HG03097 (cell line): ENCODE measurements at regions not wholly inside any gene's neighbourhood (a gene's known extent, or its start where the extent isn't known, plus 50 kb on each side); places are given as distances from the start of the nearest gene placed in this dataset.
A peak's percentile ranks its signal among the peaks of the same experiment; 100 is the strongest.

Experiments used
- ATAC-seq: cut with Tn5 transposase; IDR thresholded peaks from one replicate; pipeline ENCODE4 v1.9.1; 2021; ENCODE audit not compliant: unreplicated experiment, low FRiP score

DNA sequence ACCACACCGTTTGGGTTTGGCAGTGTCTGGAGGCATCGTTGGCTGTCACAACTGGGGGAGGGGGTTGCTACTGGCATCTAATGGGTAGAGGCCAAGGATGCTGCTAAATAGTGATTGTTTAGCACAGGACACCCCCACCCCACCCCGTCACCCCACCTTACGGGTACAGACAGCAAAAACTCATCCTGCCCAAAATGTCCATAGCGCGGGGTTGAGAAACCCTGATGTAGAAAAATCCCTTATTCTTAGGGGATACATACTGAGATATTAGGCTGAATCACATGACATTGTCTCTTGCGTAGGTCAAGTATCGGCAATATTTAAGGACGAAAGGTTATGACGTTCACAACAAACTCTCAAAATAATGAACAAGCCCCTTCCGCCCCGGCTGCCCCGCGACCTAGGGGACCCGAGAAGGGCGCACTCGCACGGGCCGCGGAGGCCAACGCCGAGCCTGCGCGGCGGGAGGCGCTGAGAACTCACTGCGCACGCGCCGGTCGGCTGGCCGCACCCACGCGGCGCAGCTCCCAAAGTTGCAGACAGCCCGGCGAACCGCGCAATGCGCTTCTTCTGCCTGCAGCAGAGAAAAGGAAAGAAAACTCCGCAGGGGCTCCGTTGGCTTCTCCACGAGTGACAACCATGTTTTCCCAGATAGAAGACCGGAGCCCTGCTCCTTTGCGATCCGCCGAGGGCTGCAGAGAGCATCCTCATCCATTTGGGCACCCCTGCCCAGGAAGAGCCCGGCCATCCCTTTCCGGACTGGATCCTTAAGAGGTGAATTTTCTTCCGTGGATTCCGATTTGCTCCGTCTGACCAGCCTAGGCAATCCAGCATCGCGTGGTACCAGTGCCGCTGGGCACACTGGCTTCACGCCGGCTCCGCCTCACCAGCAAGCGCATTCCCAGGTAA is 136.8 kb upstream of the CCDC54 start:
- ATAC-seq, result peak; percentile 92

DNA sequence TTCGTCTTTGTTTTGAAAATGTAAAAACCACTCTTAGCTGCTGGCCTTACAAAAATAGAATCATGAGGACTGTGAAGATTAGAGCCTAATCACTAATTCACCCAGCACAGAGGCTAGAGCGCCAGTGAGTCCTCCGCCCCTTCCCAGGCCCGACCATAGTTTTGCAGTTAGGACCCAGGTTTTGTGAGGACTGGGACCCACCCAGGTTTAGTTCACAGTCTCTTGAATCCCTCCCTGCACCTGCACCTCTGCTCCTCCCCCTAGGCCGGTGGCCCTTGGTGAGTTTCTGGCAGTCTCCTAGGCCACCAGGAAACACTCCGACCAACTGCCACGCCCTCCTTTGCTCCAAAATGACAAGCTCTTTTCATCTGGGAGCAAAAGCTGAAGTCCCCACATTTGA is 136.0 kb upstream of the CCDC54 start:
- ATAC-seq, result no peak

DNA sequence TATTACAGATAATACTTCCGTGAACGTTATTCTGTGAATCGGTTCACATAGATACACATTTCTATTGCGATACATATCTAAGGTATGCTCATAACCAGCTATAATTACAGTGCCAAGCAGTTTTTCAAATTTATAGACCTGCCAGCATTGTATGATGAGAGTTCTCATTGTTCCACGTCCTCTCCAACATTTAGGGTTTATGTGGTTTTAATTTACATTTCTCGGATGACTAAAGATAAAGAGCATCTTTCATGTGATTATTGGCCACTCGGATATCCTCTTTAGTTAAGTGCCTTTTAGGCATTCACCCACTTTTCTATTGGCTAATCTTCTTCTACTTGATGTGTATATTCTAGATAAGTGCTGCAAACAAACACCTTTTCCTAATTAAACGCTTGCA is 134.7 kb upstream of the CCDC54 start:
- ATAC-seq, result no peak

DNA sequence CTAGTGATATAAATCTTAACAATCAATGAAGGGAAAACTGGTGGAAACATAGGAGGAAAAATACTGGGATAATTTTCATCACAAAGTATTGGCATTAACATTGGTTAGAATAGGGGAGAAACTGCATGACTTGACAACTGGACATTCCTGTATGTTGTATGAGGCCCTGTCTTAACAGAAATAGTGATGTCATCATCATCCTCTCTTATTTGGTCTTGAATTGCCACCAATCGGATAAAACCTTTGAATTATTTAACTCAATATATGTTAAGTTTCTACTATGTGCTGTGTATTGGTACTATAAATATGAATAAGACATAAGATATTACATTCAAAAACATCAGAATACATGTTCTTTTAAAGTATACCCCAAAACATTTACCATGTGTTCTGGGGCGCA is 130.1 kb upstream of the CCDC54 start:
- ATAC-seq, result no peak

DNA sequence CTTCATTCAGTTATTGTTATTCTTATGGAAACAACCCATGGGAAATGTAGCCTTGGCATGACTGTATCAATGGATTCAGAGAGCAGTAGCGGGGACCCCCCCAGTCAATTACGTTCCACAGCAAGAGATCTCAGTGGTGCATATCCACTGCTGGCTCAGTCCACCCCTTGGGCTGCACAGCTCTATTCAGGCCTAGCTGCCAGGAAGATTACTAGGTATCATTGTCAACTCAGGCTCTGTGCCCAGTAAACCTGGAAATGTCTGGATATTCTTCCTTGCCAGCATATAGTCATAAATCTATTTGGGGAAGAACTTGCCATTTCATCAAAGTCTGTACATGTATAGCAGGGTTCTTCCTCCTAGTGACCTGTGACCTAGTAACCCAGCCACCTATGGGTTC is 128.1 kb upstream of the CCDC54 start:
- no peak for ATAC-seq

DNA sequence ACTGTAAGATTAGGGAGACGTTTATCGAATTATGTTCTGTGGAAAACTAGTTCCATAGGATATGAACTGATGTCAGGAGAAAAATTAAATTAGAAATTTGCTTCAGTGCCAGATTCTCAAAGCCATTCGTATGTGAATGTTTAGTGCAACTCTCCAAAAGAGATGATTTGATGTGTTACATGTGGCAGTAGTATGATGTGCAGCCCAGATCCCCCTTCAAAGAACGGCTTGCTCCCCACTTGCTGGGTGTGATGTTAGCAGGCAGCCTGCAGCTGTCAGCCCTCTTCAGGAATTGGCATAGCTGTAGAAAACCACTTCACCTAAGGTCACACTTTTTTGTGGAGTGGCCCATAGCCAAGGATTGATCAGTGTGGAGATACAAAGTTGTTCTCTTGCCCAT is 127.0 kb upstream of the CCDC54 start:
- ATAC-seq, result no peak

DNA sequence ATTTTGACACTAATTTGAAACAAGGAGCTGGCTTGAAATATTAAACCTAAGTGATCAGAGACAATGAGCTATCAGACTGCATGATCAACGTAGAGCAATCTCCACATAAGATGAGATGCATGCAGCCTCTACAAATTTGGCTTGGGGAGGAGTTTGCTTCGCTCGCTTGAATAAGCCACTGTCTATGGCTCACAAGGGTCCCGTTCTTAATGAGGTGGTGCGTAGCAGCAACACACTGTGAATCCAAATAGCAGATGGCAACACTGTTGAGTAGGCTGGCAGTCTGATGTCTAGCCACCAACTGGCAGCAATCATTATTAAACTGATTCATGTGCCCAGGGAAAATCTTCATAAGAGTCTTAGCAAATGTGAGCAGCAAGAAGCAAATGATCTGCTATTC is 125.4 kb upstream of the CCDC54 start:
- no peak for ATAC-seq

DNA sequence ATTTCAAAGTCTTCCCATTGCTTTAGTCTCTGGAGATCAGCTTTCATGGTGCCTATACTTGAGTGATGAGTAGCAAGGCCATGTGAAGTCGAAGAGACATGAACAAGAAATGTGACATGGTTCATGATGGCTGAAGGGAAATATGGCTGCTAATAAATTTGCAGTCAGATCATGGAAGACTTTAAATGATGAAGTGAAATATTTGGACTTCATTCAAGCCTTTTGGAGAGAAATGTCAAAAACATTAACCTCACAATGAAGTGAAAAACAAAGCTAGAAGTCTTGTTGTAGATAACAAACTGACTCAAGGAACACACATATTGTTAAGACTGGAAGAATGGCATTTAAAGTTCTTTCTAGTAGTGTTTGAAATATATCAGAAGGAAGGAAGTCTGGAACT is 120.3 kb upstream of the CCDC54 start:
- ATAC-seq, result no peak

DNA sequence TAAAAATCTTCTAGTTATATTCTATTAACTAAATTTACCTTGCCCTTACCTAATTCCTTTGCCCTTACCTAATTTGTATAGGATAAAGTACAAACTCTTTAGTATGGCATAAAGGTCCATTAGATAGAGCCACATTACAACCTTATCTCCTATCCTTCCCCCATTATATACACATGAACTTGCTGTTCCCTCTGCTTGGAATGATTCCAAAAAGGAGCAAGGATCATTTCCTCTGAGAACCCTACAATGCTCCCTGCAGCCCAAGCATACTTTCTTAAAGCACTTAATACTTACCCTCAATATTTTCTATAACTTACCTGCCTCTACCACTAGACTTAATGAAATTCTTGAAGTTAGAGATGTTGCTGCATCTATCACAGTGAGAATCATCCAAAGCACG is 118.9 kb upstream of the CCDC54 start:
- no peak for ATAC-seq

DNA sequence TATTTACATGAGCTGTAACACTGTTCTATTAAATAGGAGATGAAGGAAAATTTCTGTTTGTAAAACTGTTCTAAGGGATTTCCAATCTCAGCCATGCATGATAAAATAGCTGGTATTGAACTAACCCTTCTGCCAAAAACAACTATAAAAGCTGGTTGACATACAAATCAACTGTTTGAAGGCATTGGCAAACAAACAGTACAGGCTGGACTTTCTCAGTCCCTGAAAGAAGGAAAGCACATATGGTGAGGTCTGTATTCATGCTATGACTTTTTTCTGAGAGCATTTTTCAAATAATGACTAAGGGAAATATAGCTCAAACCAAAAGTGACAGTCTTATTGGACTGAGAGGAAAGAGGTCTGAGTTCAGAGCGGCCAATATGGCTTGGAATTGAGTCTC is 117.0 kb upstream of the CCDC54 start:
- no peak for ATAC-seq

DNA sequence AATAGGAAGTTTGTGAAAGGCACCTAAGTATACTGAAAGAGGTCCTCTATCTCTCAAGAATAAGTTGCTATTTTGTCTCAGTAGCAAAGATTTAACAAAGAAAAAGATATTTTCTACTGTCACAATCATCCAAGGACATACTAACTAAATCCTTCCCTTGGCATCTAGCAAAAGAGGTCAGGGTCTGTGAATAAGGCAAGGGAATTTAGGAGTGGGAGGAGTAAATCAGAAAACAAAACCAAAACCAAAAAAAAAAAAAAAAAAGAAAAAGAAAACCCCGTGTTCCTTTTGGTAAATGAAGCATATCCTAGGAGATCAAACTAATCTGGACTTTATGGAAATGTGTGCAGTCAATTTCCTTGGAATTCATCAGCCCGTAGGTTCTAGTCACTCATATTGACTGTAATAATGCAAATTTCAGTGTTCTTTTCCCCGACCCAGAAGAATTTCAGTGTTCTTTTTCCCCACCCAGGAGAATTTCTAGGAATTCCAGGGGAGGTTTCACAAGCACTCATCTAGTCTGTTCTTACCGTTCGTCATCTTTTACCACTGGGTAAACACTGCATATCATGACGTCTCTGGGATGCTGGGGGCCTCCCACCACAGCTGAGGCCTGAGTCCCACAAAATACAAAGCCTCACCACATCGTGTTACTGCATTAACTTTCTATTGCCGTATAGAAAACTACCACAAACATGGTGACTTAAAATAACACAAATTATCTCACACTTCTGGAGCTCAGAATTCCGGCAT is 113.8 kb upstream of the CCDC54 start:
- ATAC-seq, result no peak

DNA sequence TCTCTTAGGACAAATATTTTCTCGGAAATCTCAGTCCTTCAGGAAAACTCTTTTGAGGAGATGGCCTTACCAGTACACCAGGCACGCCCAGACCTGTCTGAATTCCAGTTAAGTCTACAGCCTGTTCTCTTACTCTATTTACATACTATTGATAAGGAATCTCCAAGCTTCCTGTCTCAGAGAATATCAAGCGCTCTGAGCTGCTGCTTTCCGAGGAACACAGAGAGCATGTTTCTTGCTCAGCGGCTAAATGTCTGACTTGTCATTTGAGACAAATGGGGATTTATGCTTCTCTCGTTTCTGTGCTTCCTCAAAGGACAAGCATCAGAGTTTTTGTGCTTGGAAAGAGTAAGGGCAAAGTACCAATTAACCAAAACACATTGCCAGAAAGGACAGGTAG is 112.4 kb upstream of the CCDC54 start:
- ATAC-seq, result no peak

DNA sequence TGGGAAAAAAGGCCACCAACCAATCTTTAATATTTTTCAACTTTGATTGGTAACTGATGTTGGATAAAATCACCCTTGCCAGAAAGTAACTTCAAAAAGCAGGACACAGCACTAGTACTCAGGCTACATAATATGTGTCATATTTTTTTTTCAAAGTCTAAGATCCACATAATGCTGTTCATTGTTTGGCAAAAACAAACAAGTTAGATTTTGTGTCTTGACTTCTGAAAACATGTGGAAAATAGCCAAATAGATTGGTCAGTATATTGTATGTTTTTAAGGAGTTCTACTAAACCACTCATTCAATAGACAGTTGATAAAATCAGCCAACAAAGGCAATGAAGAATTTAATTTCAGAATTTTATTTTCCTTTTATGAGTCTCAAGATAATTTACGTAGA is 111.7 kb upstream of the CCDC54 start:
- ATAC-seq, result no peak

DNA sequence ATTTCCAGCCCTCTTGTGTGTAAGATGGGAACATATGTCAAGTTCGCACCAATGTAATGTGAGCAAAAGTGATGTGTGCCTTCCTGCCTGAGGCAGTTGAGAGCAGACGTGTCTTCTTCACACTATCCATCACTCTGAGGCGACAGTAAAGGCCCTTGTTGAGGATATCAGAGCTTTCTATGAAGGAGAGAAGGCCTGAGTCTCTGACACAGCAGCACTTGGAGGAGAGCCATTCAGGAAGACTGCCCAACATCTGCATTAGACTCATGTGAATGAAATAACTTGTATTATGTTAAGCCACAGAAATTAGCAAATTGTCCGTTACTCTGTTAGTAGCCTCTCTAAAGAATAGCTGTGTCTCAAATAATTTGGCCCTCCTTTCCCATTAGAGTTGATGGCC is 108.8 kb upstream of the CCDC54 start:
- ATAC-seq, result no peak

DNA sequence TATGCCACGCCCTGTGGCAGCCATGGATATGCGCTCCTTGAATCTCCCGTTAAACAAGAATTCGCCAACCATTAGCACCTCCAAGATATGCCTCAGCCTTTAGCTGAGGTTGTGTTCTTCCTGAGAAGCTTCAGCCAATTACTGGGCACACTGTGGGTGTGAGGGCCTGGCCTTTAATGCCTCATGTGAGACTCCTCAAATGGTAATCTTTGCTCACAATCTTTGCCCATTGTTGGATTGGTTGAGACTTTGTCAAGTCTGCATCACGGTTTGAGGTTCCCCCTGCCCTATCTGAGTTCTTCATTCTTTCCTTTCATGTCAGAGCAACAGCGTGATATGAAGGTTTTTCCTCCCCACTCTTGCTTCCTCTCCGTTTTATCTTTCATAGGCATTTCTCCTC is 108.1 kb upstream of the CCDC54 start:
- no peak for ATAC-seq

DNA sequence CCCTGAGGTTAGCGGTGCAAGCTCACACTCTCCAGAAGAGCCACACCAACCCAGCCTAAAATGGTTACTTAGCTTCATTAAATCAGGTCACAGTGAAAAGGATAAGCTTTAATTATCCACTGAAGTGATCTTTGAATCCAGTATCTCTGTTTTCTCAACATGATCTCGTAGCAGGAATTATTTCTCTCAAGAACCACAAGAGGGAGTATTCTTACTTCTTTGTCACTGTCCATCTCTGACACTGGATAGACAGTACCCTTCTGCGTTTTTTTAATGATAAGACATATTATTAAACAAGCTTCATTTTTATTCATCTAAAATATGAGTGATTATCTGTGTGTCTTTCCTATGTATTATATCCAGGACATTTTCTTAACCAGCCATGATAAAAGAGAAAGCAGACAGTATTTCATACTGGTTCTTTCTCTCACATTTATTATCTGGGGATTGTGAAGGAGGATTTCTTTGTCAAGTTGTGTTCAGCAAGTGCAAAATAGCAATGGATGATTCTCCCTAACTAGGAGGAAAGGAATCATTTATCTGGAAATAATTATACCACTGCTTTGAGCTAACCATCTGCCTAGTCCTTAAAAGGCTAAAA is 105.4 kb upstream of the CCDC54 start:
- ATAC-seq, result no peak

DNA sequence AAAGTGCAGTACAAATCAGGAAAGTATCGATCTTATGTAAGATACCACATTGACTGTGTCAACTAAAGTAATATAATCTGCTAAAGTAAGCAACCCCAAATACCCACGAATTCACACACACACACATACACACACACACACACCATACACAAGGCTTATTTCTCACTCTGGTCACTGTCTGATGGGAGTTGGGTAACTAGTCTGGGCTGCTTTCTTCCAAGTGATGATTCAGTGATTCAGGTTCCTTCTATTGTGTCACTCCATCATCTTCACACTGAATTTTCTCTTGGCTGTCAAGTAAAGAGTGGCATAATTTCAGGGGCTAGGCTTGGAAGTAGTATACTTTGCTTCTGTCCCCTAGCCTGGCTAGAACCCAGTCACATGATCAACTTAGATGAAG is 104.8 kb upstream of the CCDC54 start:
- ATAC-seq, result no peak

DNA sequence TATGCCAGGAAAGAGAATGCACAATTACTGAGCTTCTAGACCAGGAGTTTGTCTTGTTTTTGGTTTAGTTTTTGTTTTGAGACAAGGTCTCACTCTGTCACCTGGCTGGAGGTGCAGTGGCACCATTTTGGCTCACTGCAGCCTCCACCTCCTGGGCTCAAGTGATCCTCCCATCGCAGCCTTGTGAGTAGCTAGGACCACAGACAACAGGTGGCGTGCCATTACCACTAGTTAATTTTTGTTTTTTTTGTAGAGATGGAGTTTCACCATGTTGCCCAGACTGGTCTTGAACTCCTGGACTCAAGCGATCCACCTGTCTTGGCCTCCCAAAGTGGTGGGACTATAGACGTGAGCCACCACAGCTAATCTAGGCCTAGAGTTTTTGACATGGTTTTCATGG is 104.4 kb upstream of the CCDC54 start:
- ATAC-seq, result no peak

DNA sequence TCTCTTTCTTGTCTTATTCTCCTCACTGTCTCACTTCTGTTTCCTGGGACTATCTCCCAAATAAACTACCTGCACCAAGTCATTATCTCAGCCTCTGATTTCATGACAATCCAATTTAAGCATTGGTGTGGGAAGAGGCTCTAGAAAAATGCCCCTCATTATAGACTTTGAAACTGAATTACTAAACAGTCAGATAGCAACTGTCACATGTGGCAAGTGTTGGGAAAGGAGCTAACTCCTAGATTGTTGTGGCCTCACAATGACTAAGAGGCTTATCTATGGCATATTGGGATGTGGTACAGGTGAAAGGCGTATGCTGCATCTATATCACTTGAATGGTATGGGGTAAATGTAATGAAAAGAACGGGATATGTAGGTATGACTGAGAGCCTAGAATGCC is 103.5 kb upstream of the CCDC54 start:
- ATAC-seq, result no peak

DNA sequence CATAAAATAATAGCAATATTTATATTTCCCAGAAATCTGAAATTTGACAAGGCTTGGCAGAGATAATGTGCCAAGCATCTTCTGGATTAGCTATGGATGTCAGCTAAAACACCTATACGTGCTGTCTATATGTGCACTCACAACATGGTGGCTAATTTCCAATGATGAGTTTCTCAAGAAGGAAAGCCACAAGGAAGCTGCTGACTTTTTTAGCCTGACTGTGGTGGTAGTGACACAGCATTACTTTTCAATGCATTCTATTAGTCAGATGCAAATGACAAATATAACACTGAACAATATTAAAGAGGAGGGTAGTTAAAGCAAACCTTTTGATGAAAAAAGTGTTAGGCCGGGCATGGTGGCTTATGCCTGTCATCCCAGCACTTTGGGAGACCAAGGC is 101.7 kb upstream of the CCDC54 start:
- ATAC-seq, result no peak

DNA sequence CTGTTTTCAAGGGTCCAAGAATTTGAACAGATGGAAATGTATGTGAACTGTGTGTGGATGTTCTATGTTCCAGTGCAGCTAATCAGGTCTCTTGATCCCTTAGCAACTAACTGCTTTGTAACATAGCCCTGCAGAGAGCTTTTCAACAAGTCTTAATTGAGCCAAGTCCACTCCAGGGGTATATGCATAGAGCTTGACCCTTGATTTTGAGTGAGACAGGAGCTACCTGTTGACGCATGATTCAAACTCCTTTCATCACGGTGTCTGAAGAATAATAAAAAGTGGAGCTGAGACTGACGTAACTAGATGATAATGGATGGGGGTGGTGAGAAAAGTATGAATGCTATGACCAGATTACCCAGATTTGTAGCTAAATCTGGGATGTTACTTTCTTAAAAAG is 93.3 kb upstream of the CCDC54 start:
- no peak for ATAC-seq

DNA sequence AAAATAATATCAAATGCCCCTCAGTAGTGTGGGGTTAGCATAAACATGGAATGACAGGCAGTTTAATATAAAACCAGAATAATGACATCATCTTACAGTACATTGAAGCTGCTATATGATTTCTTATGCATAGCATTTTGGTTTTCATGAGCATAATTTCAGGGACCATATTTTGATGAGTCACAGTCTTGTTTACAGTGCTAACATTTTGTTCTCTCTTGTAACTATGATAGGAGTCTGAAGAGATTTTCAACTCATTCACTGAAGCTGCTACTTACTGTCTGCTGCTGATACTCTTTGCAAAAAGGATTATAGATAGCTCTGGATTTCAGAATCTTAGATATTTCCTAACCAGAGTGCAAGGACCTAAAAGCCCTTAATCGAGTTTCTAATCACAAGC is 92.6 kb upstream of the CCDC54 start:
- ATAC-seq, result no peak
